Activated naive CD8-positive, alpha-beta T cell treated with anti-CD3 and anti-CD28 coated beads, Interleukin-2, amount 10 ng/mL, durations not matched to agents 7 days and 5 days (primary cell): ENCODE measurements at regions not wholly inside any gene's neighbourhood (a gene's known extent, or its start where the extent isn't known, plus 50 kb on each side); places are given as distances from the start of the nearest gene placed in this dataset.
"Not testable (repeated sequence)": the region's sequence is repeated elsewhere in the genome, so short reads cannot be mapped to it uniquely, and the experiment has no call there.

Experiments used
- ATAC-seq: fragments of 150-1000 bp; cut with Tn5 transposase; one replicate; pipeline ENCODE4 v1.10.0; 2021; ENCODE audit warnings: low read depth, moderate library complexity
- POLR2A ChIA-PET: fragments of 350-600 bp; sonication (Branson Sonifier 250); formaldehyde crosslinking; loops from one replicate; lab custom pipeline; 2021; ENCODE audit warnings: antibody characterized with exemption; lab: Charles Lee
- DNase-seq: peaks from one replicate; pipeline ENCODE4 v3.0.0; 2021
- H3K27ac Mint-ChIP-seq: one replicate; pipeline ENCODE4 v1.8.0; 2022; ENCODE audit warnings: mild to moderate bottlenecking, mixed read lengths
- H3K27me3 Mint-ChIP-seq: one replicate; pipeline ENCODE4 v1.8.0; 2022; ENCODE audit warnings: mild to moderate bottlenecking, moderate library complexity, mixed read lengths
- H3K36me3 Mint-ChIP-seq: one replicate; pipeline ENCODE4 v1.8.0; 2021; ENCODE audit warnings: mild to moderate bottlenecking, mixed read lengths
- H3K4me1 Mint-ChIP-seq: one replicate; pipeline ENCODE4 v1.8.0; 2021; ENCODE audit warnings: mixed read lengths
- H3K4me3 Mint-ChIP-seq: one replicate; pipeline ENCODE4 v1.8.0; 2022; ENCODE audit warnings: mild to moderate bottlenecking, moderate library complexity, mixed read lengths
- H3K9me3 Mint-ChIP-seq: one replicate; pipeline ENCODE4 v1.8.0; 2021; ENCODE audit warnings: mixed read lengths

DNA sequence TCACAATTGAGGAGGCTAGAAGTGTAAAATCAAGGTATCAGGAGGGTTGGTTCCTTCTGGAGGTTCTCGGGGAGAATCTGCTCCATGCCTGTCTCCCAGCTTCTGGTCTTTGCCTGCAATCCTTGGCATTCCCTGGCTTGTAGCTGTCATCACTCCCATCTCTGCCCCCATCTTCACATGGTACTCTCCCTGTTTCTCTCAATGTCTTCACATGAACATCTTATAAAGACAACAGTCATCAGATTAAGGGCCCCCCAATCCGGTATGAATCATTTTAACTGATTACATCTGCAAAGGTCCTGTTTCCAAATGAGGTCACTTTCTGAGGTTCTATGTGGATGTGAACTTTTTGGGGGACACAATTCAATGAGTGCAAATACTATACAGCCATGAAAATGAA, 113.0 kb upstream of the GALNT15 start:
- Mint-ChIP-seq H3K4me3 (no peak overlapping the region), H3K27ac (no peak overlapping the region), H3K36me3 (no peaks in the 10 kb centered on the region), H3K4me1 (no peaks in the 10 kb centered on the region), H3K27me3 (peaks cover 4% of the 10 kb centered on the region), H3K9me3 (no peaks in the 10 kb centered on the region)
- POLR2A ChIA-PET: no interaction called here
- DNase-seq (no peak), ATAC-seq (no peak)

DNA sequence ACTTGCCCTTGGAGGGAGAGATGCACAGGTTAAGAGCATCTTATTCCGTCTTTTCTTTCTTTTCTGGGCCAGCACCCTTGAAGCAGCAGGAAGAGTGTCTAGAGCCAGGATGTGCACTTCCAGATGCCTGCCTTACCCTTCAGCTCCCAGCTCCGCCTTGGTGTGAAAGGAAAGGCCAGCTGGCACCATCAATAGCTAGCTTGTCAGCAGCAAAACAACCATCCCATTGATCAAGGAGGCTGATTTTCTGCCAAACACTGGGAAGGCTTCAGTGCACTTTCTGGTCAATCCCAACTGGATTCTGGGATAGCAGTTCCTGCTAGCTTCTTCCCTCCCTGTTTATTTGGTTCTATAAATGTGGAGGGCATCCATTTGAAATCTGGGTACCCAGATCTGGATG, 110.9 kb upstream of the GALNT15 start:
- H3K9me3 Mint-ChIP-seq: no peaks in the 10 kb centered on the region
- no peak overlapping the region for H3K4me3 Mint-ChIP-seq
- peaks cover 6% of the 10 kb centered on the region for H3K27me3 Mint-ChIP-seq
- no peak for DNase-seq
- no peak overlapping the region for H3K27ac Mint-ChIP-seq
- H3K36me3 Mint-ChIP-seq: no peaks in the 10 kb centered on the region
- no peak for ATAC-seq
- POLR2A ChIA-PET: no interaction called here
- no peaks in the 10 kb centered on the region for H3K4me1 Mint-ChIP-seq

DNA sequence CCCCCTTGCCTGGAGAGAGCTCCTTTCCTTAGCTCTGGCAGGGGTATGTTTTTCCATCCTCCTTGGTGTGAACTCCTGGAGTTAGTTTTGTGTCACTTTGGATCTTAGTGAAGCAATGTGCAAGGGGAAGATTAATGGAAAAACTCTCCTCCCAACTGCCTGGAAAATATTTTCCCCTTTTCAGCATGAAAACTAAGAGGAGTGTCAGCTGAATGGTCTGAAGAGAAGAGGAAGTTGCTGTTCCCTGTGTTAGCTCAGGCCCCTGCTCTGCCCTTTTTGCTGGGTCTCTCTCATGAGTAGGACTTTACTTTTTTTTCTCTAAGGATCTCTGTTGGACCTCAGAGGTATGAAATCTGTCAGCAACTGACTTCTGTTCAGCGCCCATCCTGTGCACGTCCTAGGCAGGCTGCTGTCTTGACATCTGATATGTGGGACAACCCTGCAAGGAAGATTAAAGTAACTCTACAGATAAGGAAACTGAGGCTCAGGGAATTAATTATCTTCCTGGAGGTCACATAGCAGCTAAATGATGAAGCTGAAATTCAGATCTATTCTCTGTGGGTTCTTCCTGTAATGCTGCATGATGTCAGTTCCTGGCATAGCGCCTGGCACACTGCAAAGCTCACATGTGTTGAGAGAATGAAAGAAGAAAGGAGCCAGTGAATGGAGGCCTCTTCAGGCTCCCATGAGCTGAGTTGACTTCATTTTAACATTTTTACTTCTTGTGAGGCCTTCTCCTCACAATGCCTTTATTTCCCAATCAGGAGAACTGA, 109.7 kb upstream of the GALNT15 start:
- H3K27ac Mint-ChIP-seq: no peak overlapping the region
- H3K4me3 Mint-ChIP-seq: no peak overlapping the region
- no peaks in the 10 kb centered on the region for H3K36me3 Mint-ChIP-seq

DNA sequence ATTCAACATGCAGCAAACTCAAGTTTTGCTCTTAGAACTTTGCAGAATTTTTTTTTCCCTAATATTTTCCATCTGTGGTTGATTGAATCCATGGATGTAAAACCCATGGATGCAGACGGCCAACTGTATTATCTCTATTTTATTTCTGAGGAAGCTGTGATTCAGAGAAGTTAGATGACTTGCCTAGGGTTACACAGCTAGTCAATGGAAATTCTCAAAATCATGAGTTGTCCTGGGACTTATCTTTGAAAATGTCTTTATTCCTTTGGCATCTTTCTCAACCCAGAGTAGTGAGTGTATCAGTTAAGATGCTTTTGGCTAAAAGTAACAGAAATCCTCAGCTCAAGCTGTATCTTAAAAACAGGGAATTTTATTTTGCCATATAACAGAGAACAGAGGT, 107.9 kb upstream of the GALNT15 start:
- Mint-ChIP-seq H3K27me3 (peaks cover 2% of the 10 kb centered on the region), H3K36me3 (no peaks in the 10 kb centered on the region), H3K4me3 (no peak overlapping the region), H3K27ac (no peak overlapping the region), H3K4me1 (no peaks in the 10 kb centered on the region), H3K9me3 (no peaks in the 10 kb centered on the region)
- DNase-seq (no peak), ATAC-seq (no peak)
- POLR2A ChIA-PET: no interaction called here

More for the DNA sequence above, 109.7 kb upstream of the GALNT15 start:
- Mint-ChIP-seq H3K27me3 (peaks cover 6% of the 10 kb centered on the region), H3K4me1 (no peaks in the 10 kb centered on the region), H3K9me3 (no peaks in the 10 kb centered on the region)
- no peak for DNase-seq
- POLR2A ChIA-PET: no interaction called here
- no peak for ATAC-seq

DNA sequence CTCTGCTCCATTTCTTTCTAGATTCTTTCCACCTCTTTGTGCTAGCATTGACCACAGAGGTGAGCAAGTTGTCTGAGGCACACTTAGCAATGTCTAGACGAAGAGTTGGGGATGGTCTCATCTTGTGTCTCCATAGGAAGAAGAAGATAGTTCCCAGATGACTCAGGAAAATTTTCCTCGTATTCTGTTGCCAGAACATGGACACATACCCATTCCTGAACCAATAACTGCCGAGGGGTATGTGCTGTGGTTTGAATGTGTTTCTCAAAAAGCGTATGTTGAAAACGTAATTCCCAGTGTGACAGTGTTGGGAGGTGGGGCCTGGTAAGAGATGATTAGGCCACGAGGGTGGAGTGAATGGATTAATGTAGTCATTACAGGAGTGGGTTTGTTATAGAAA, 107.5 kb upstream of the GALNT15 start:
- Mint-ChIP-seq H3K4me3 (no peak overlapping the region), H3K27me3 (peaks cover 2% of the 10 kb centered on the region), H3K36me3 (no peaks in the 10 kb centered on the region), H3K4me1 (no peaks in the 10 kb centered on the region), H3K27ac (no peak overlapping the region), H3K9me3 (no peaks in the 10 kb centered on the region)
- ATAC-seq: no peak
- POLR2A ChIA-PET: no interaction called here
- DNase-seq: no peak

DNA sequence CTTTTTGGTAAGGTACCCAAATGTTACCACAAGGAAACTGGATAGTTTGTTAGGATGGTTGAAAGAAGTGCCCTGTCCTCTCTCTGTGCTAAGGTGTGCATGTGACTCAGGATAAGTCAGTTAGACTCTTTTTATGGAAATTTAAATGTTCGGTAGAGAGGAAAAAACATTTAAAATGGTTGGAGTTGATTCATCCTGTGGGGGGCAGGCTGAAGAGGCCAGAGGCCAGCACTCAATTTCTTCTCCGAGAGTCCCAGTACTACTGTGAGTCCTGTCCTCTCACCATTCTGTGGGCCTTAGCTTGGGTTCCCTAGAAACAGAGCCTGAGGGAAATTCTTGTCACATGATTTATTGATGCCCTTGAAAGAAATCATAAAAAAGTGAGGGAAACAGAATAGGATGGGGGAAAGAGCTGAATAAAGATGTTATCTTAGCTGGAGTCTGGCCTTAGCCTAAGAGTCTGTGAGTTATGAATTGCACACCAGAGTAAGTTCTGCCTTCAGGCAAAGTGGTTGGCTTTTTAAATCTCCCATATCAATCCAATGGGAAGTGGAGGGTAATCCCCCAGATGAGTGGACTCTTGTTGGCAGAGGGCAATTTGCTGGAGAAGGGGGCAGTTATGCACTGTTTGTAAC, 106.5 kb upstream of the GALNT15 start:
- Mint-ChIP-seq H3K36me3 (no peaks in the 10 kb centered on the region), H3K9me3 (no peaks in the 10 kb centered on the region), H3K27me3 (peaks cover 2% of the 10 kb centered on the region), H3K4me1 (no peaks in the 10 kb centered on the region), H3K4me3 (no peak overlapping the region), H3K27ac (no peak overlapping the region)
- ATAC-seq (no peak), DNase-seq (no peak)
- POLR2A ChIA-PET: no interaction called here

DNA sequence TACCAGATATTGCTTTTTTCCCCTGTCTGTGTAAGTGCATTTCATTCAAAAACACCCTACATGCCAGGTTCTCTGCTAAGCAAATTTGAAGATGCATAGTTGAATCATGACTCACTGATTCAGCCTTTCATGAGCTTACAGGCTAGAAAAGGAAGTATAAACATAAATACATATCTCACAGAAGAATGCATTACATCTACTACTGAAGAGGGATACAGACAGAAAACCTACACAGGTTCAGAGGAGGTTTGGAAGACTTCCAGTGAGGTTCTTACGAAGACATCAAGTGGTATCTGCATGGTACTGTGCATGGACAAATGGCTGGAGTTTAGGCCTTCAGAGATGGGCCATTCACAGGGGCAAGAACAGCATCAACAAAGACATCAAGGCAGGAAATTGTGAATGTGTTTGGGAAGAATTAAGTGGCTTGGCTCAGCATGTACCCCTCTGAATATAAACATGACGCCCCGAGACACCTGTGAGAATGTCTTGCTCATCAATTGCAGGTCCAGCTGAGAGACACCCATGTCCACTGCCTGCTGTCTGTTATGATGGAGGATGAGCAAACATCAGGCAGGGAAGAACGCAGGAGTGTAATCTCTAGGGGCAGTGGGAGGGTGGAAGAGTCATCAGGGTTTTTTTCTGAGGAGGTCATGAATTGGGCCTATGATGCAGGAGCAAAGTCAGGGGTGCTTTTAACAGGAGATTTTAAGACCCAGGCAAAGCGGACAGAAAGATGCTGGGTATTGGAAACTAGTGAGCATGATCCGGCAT, 105.1 kb upstream of the GALNT15 start:
- Mint-ChIP-seq H3K4me1 (no peaks in the 10 kb centered on the region), H3K4me3 (no peak overlapping the region), H3K27ac (no peak overlapping the region), H3K27me3 (peaks cover 2% of the 10 kb centered on the region), H3K36me3 (no peaks in the 10 kb centered on the region), H3K9me3 (no peaks in the 10 kb centered on the region)
- DNase-seq (no peak), ATAC-seq (no peak)
- POLR2A ChIA-PET: no interaction called here

DNA sequence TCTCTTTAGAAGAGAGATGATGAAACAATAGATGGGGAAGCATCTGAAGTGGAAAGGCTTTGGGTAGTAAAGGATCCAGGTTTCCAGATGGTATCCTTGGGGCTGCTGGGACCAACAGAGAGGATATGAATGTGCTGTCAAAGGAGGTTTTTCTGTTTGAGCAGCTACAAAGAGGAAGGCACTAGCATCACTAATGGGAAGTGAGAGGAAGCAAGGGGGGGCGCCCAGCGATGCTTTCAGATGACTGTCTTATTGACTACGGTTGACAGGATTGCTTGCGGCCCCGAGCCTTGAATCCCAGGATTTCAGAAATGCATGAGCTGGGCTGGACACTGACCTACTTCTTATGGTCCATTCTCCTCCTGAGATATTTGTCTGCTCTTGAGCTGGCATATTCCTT, 103.8 kb upstream of the GALNT15 start:
- H3K27me3 Mint-ChIP-seq: peaks cover 2% of the 10 kb centered on the region
- no peak overlapping the region for H3K4me3 Mint-ChIP-seq
- H3K36me3 Mint-ChIP-seq: no peaks in the 10 kb centered on the region
- ATAC-seq: no peak
- H3K4me1 Mint-ChIP-seq: no peaks in the 10 kb centered on the region
- no peak overlapping the region for H3K27ac Mint-ChIP-seq
- no peaks in the 10 kb centered on the region for H3K9me3 Mint-ChIP-seq
- POLR2A ChIA-PET: no interaction called here
- DNase-seq: no peak

DNA sequence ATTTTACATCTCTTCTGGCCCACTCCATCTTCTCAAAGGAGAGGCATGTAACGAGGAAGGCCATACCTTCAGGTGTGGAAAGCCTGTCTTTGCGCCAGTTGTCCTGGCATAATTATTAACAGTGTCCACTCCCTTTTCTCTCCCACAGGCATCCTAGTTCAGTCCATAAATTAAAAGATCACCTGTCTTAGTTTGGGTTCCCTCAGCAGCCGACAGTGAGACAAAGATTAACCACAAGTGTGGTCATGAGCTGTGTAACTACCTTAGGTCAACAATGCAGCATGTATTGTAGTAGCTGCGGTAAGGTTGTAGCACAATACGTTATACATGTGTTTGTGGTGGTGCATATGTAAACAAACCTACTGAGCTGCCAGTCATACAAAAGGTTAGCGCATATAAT, 103.3 kb upstream of the GALNT15 start:
- H3K4me3 Mint-ChIP-seq: no peak overlapping the region
- H3K9me3 Mint-ChIP-seq: no peaks in the 10 kb centered on the region
- no peak for DNase-seq
- H3K27me3 Mint-ChIP-seq: peaks cover 2% of the 10 kb centered on the region
- no peak for ATAC-seq
- no peaks in the 10 kb centered on the region for H3K4me1 Mint-ChIP-seq
- H3K27ac Mint-ChIP-seq: no peak overlapping the region
- H3K36me3 Mint-ChIP-seq: no peaks in the 10 kb centered on the region
- POLR2A ChIA-PET: no interaction called here

DNA sequence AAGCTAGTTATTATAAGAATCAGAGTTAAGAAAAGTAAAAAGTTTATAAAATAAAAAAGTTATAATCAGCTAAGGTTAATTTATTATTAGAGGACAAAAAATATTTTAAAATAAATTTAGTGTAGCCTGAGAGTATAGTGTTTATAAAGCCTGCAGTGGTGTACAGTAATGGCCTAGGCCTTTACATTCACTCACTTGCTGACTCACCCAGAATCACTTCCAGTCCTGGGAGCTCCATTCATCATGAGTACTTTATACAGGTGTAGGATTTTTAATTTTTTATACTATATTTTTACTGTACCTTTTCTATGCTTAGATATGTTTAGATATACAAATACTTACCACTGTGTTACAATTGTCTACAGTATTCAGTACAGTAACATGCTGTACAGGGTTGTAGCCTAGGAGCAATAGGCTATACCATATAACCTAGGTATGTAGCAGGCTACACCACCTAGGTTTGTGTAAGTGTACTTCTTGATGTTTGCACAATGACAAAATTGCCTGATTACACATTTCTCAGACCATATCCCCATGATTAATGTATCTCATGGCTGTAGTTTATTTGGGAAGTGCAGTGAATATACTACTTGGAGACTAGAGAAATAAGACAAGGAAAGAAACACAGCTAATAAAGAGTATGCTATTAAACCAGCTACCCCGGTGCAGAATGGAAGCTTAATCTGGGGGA, 101.9 kb upstream of the GALNT15 start:
- Mint-ChIP-seq H3K4me1 (no peaks in the 10 kb centered on the region), H3K27ac (no peak overlapping the region), H3K4me3 (no peak overlapping the region), H3K27me3 (peaks cover 2% of the 10 kb centered on the region), H3K9me3 (peaks cover 2% of the 10 kb centered on the region), H3K36me3 (no peaks in the 10 kb centered on the region)
- POLR2A ChIA-PET: no interaction called here
- DNase-seq (no peak), ATAC-seq (no peak)

DNA sequence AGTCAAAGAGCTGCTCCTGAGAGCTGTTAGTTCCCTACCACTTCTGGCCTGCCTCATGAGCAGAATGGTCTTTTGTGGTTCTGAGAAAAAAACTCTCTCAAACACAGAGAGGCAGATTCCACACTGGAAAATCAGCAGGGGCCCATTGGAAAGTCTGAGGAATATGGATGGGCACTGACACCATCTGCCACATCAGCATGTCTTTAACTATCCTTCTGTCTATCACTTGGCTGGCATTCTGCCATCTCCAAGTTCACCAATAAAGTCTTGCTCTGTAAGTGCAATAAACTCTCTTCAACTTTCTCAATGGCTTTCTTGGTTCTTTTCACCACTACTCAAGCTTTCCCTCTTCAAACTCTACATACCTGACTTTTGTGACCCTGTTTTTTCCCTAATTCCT, 101.3 kb upstream of the GALNT15 start:
- DNase-seq: no peak
- Mint-ChIP-seq H3K4me1 (no peaks in the 10 kb centered on the region), H3K27ac (no peak overlapping the region), H3K4me3 (no peak overlapping the region), H3K27me3 (peaks cover under 1% of the 10 kb centered on the region), H3K9me3 (peaks cover 3% of the 10 kb centered on the region), H3K36me3 (no peaks in the 10 kb centered on the region)
- no peak for ATAC-seq
- POLR2A ChIA-PET: no interaction called here

DNA sequence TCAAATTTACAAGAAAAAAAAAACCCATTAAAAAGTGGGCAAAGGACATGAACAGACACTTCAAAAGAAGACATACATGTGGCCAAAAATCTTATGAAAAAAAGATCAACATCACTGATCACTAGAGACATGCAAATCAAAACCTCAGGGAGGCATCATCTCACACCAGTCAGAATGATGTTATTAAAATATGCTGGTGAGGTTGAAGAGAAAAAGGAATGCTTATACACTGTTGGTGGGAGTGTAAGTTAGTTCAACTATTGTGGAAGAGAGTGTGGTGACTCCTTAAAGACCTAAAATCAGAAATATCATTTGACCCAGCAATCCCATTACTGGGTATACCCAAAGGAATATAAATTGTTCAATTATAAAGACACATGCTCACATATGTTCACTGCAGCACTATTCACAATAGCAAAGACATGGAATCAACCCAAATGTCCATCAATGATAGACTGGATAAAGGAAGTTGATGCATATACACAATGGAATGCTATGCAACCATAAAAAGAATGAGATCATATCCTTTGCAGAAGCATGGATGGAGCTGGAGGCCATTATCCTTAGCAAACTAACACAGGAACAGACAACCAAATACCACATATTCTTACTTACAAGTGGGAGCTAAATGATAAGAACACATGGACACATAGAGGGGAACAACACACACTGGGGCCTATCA, 100.3 kb upstream of the GALNT15 start:
- H3K4me1 Mint-ChIP-seq, H3K27me3 Mint-ChIP-seq, H3K9me3 Mint-ChIP-seq, ATAC-seq, H3K27ac Mint-ChIP-seq, DNase-seq, H3K36me3 Mint-ChIP-seq, H3K4me3 Mint-ChIP-seq, POLR2A ChIA-PET: not testable (repeated sequence)

DNA sequence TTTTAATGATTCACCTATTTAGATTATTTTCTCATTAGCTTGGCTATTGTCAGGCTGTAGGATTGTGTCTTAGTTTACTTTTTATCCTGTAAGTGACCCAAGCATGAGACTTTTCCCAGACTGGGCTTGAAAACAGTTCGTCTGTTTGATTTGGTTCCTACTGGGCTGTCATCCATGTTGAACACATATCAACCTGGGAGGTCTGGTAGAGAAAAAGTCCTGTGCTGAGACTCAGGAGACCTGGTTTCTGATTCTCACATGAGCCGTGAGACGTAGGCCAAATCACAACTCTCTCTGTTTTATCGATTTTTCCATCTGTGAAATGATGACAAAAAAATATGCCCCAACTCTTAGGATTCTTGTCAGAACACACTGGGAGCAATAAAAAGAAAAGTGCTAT, 98.8 kb upstream of the GALNT15 start:
- no peak overlapping the region for H3K27ac Mint-ChIP-seq
- no peak for ATAC-seq
- H3K4me1 Mint-ChIP-seq: no peaks in the 10 kb centered on the region
- H3K9me3 Mint-ChIP-seq: peaks cover 6% of the 10 kb centered on the region
- POLR2A ChIA-PET: no interaction called here
- H3K4me3 Mint-ChIP-seq: no peak overlapping the region
- no peaks in the 10 kb centered on the region for H3K27me3 Mint-ChIP-seq
- no peaks in the 10 kb centered on the region for H3K36me3 Mint-ChIP-seq
- no peak for DNase-seq
